MCF 10A (cell line): ENCODE measurements at regions not wholly inside any gene's neighbourhood (a gene's known extent, or its start where the extent isn't known, plus 50 kb on each side); places are given as distances from the start of the nearest gene placed in this dataset.
A peak's percentile ranks its signal among the peaks of the same experiment; 100 is the strongest.

ENCODE experiments used
- BruUV-seq: library from RNA; stranded (reverse); fragments of 400-500 nt; replicated peaks from 2 replicates; lab custom pipeline; 2021; lab: Mats Ljungman, UMichigan
- CTCF ChIA-PET: fragments of 300-600 bp; sonication (Branson Sonifier 250); formaldehyde crosslinking; extraction: SDS; loops from one replicate; lab custom pipeline; 2021; ENCODE audit warnings: antibody characterized with exemption, inconsistent platforms; lab: Yijun Ruan, JAX
- POLR2A ChIA-PET: fragments of 300-600, 350-650 bp; sonication (Branson Sonifier 250); formaldehyde crosslinking; extraction: SDS; loops from one replicate; lab custom pipeline; 2020; ENCODE audit warnings: antibody characterized with exemption, inconsistent platforms; lab: Yijun Ruan, JAX
- DNase-seq: peaks from one replicate; pipeline ENCODE4 v3.0.0-alpha.2; 2018; ENCODE audit not compliant: unreplicated experiment
- H3K27ac Mint-ChIP-seq: one replicate; pipeline ENCODE4 v1.8.0; 2022; ENCODE audit warnings: mild to moderate bottlenecking, low read depth, mixed read lengths; ENCODE audit not compliant: unreplicated experiment
- H3K27me3 Mint-ChIP-seq: one replicate; pipeline ENCODE4 v1.8.0; 2022; ENCODE audit warnings: mixed read lengths; ENCODE audit not compliant: insufficient read depth, unreplicated experiment
- H3K36me3 Mint-ChIP-seq: one replicate; pipeline ENCODE4 v1.8.0; 2022; ENCODE audit warnings: mild to moderate bottlenecking, moderate library complexity, mixed read lengths; ENCODE audit not compliant: insufficient read depth, unreplicated experiment
- H3K4me1 Mint-ChIP-seq: one replicate; pipeline ENCODE4 v1.8.0; 2022; ENCODE audit warnings: mixed read lengths; ENCODE audit not compliant: insufficient read depth, unreplicated experiment
- H3K4me3 Mint-ChIP-seq: one replicate; pipeline ENCODE4 v1.8.0; 2022; ENCODE audit warnings: mild to moderate bottlenecking, moderate library complexity, mixed read lengths; ENCODE audit not compliant: unreplicated experiment
- H3K9me3 Mint-ChIP-seq: one replicate; pipeline ENCODE4 v1.8.0; 2022; ENCODE audit warnings: mixed read lengths; ENCODE audit not compliant: unreplicated experiment
- CTCF ChIP-seq: fragments of 200-600 bp; IDR thresholded peaks from one replicate; pipeline ENCODE4 v1.8.0; 2022; ENCODE audit warnings: antibody characterized with exemption, mild to moderate bottlenecking; ENCODE audit not compliant: unreplicated experiment
- intact Hi-C: fragments of 100-400 bp; cut with micrococcal nuclease; formaldehyde crosslinking; loops from 2 replicates; pipeline ENCODE4 v1.14.1; 2022

- POLR2A ChIA-PET: interaction anchor here (0.6 kb wide), 1 partner anchor 13 kb away, joined by 3 read pairs; no protein-coding TSS in a partner anchor
- no peak overlapping the region for H3K27ac Mint-ChIP-seq
Observed at GRCh38 chr2:39994151-39994550, 215.1 kb upstream of the THUMPD2 start.

GRCh38 chr2:39991298-39991697 is 212.2 kb upstream of the THUMPD2 start:
- H3K9me3 Mint-ChIP-seq: peaks cover 2% of the 10 kb centered on the region
- no peaks in the 10 kb centered on the region for H3K36me3 Mint-ChIP-seq
- no TSS peak for BruUV-seq
- intact Hi-C loops: no loop called here
- no peaks in the 10 kb centered on the region for H3K27me3 Mint-ChIP-seq
- TF ChIP-seq CTCF: no peak
- peak; percentile 32 for DNase-seq
- ChIA-PET POLR2A (interaction anchor here (0.6 to 0.7 kb wide), 2 partner anchors 9 to 1786 kb away, joined by 3 to 4 read pairs; no protein-coding TSS in a partner anchor), CTCF (interaction anchor here (1.0 kb wide), 1 partner anchor 254 kb away, joined by 3 read pairs; no protein-coding TSS in a partner anchor)
- no peak overlapping the region for H3K4me3 Mint-ChIP-seq
- H3K27ac Mint-ChIP-seq: peak overlapping the region; percentile 46
- H3K4me1 Mint-ChIP-seq: peaks cover 36% of the 10 kb centered on the region

More at GRCh38 chr2:39994151-39994550, 215.1 kb upstream of the THUMPD2 start:
- peak; percentile 64 for DNase-seq
- Mint-ChIP-seq H3K36me3 (no peaks in the 10 kb centered on the region), H3K4me3 (no peak overlapping the region), H3K27me3 (no peaks in the 10 kb centered on the region), H3K4me1 (peaks cover 43% of the 10 kb centered on the region), H3K9me3 (no peaks in the 10 kb centered on the region)
- CTCF ChIA-PET: interaction anchor here (0.6 to 0.7 kb wide), 3 partner anchors 80 to 211 kb away, joined by 3 read pairs; no protein-coding TSS in a partner anchor
- no TSS peak for BruUV-seq
- intact Hi-C loops: no loop called here
- TF ChIP-seq CTCF: no peak

- ChIA-PET CTCF (interaction anchor here (1.0 kb wide), 1 partner anchor 254 kb away, joined by 3 read pairs; no protein-coding TSS in a partner anchor), POLR2A (no interaction called here)
- intact Hi-C loops: no loop called here
- no peaks in the 10 kb centered on the region for H3K36me3 Mint-ChIP-seq
- TF ChIP-seq CTCF: no peak
- H3K27me3 Mint-ChIP-seq: no peaks in the 10 kb centered on the region
- DNase-seq: no peak
- peaks cover 8% of the 10 kb centered on the region for H3K9me3 Mint-ChIP-seq
- no peak overlapping the region for H3K4me3 Mint-ChIP-seq
- no TSS peak for BruUV-seq
- H3K27ac Mint-ChIP-seq: no peak overlapping the region
- H3K4me1 Mint-ChIP-seq: peaks cover 28% of the 10 kb centered on the region
Observed at GRCh38 chr2:39990335-39990900, 211.4 kb upstream of the THUMPD2 start.

- Mint-ChIP-seq H3K4me3 (no peak overlapping the region), H3K4me1 (peaks cover 28% of the 10 kb centered on the region), H3K27me3 (no peaks in the 10 kb centered on the region), H3K36me3 (no peaks in the 10 kb centered on the region), H3K9me3 (peaks cover 8% of the 10 kb centered on the region), H3K27ac (no peak overlapping the region)
- ChIA-PET CTCF (no interaction called here), POLR2A (interaction anchor here (0.5 kb wide), 1 partner anchor 1853 kb away, joined by 3 read pairs; no protein-coding TSS in a partner anchor)
- no peak for TF ChIP-seq CTCF
- intact Hi-C loops: no loop called here
- BruUV-seq: no TSS peak
- no peak for DNase-seq
Observed at GRCh38 chr2:39989888-39990287, 210.8 kb upstream of the THUMPD2 start.
